ENCODE measurements at regions not wholly inside any gene's neighbourhood (a gene's known extent, or its start where the extent isn't known, plus 50 kb on each side); places are given as distances from the start of the nearest gene placed in this dataset.

- TF ChIP-seq CTCF (IDR thresholded peaks at IDR 0.05; ENCODE audit: low read length) (no peak), EZH2 (IDR thresholded peaks at IDR 0.05; ENCODE audit: borderline replicate concordance, low read length) (no peak)
These were observed 350.0 kb downstream of the RND3 start for GRCh38 chr2:150137338-150138069.
